CD8-positive, alpha-beta memory T cell (primary cell): ENCODE measurements at regions not wholly inside any gene's neighbourhood (a gene's known extent, or its start where the extent isn't known, plus 50 kb on each side); places are given as distances from the start of the nearest gene placed in this dataset.
"Not testable (repeated sequence)": the region's sequence is repeated elsewhere in the genome, so short reads cannot be mapped to it uniquely, and the experiment has no call there.

Experiments used
- CTCF ChIA-PET: fragments of 350-600 bp; sonication (Branson Sonifier 250); formaldehyde crosslinking; loops from one replicate; lab custom pipeline; 2021; ENCODE audit warnings: antibody characterized with exemption; lab: Charles Lee
- POLR2A ChIA-PET: fragments of 350-600 bp; sonication (Branson Sonifier 250); formaldehyde crosslinking; loops from one replicate; lab custom pipeline; 2021; ENCODE audit warnings: antibody characterized with exemption; lab: Charles Lee
- DNase-seq, 5 donors: peaks; one replicate each; pipeline versions ENCODE4 v3.0.0 to v3.0.0-alpha.2; 2020 to 2022; ENCODE audit warnings: mixed read lengths in 1 of 5
- H3K27ac ChIP-seq: one replicate; pipeline ENCODE4 v1.7.0; 2013; ENCODE audit warnings: low read depth, mild to moderate bottlenecking, low read length, moderate library complexity
- H3K27me3 ChIP-seq: 2 replicates; pipeline ENCODE4 v1.7.0; 2013; ENCODE audit warnings: low read length, mild to moderate bottlenecking; ENCODE audit not compliant: insufficient read depth, poor library complexity, severe bottlenecking
- H3K36me3 ChIP-seq: 2 replicates; pipeline ENCODE4 v1.7.0; 2013; ENCODE audit warnings: mild to moderate bottlenecking, low read length, moderate library complexity; ENCODE audit not compliant: insufficient read depth
- H3K4me1 ChIP-seq: 2 replicates; pipeline ENCODE4 v1.7.0; 2013; ENCODE audit warnings: mild to moderate bottlenecking, low read length, moderate library complexity; ENCODE audit not compliant: insufficient read depth
- H3K4me3 ChIP-seq: 2 replicates; pipeline ENCODE4 v1.7.0; 2013; ENCODE audit warnings: mild to moderate bottlenecking, low read length
- H3K9me3 ChIP-seq: 2 replicates; pipeline ENCODE4 v1.7.0; 2013; ENCODE audit warnings: mild to moderate bottlenecking, low read length
- H3K27ac Mint-ChIP-seq, 8 donors: one replicate each; pipeline ENCODE4 v1.8.0; 2020 to 2021; ENCODE audit warnings: mixed read lengths in 8 of 8, mild to moderate bottlenecking in 6 of 8, inconsistent platforms in 3 of 8, moderate library complexity in 3 of 8
- H3K27me3 Mint-ChIP-seq, 2 donors: one replicate each; pipeline ENCODE4 v1.8.0; 2020 to 2021; ENCODE audit warnings: mixed read lengths in 2 of 2, mild to moderate bottlenecking in 1 of 2, moderate library complexity in 1 of 2
- H3K36me3 Mint-ChIP-seq, 3 donors: one replicate each; pipeline ENCODE4 v1.8.0; 2020 to 2021; ENCODE audit warnings: mixed read lengths in 3 of 3, inconsistent platforms in 1 of 3, mild to moderate bottlenecking in 1 of 3
- H3K4me1 Mint-ChIP-seq, 3 donors: one replicate each; pipeline ENCODE4 v1.8.0; 2020 to 2021; ENCODE audit warnings: mixed read lengths in 3 of 3, inconsistent platforms in 1 of 3, mild to moderate bottlenecking in 1 of 3
- H3K4me3 Mint-ChIP-seq, 7 donors: one replicate each; pipeline ENCODE4 v1.8.0; 2020 to 2021; ENCODE audit warnings: mixed read lengths in 7 of 7, mild to moderate bottlenecking in 6 of 7, moderate library complexity in 4 of 7, inconsistent platforms in 2 of 7
- H3K9me3 Mint-ChIP-seq, 5 donors: one replicate each; pipeline ENCODE4 v1.8.0; 2020 to 2022; ENCODE audit warnings: mixed read lengths in 5 of 5, mild to moderate bottlenecking in 3 of 5, moderate library complexity in 2 of 5, inconsistent platforms in 1 of 5

DNA sequence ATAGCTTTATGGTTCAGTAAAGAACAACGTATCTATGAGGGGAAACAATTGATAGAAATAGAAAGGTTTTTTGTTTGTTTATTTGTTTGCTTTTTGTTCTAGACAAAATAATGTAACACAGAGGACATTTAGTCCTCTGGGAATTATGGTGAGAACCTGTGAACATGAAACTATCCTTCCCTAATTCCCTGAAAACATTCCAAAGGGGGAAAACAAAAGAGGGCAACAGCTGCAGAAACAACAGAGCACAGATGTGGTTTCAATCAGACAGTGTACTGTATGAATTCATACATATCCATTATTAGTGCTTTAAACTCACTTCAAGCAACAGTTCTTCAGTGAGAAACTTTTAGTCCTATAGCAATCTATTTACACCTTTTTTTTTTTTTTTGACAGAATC is 1489.8 kb upstream of the C9orf72 start:
- no peaks in the 10 kb centered on the region for H3K4me1 Mint-ChIP-seq
- H3K27ac ChIP-seq, result no peak overlapping the region
- POLR2A ChIA-PET, result no interaction called here
- H3K4me3 ChIP-seq, result no peak overlapping the region
- no peaks in the 10 kb centered on the region for H3K27me3 ChIP-seq
- no peak overlapping the region for H3K4me3 Mint-ChIP-seq
- H3K27ac Mint-ChIP-seq, result no peak overlapping the region
- no peaks in the 10 kb centered on the region for H3K36me3 Mint-ChIP-seq
- H3K9me3 ChIP-seq, result no peaks in the 10 kb centered on the region
- no peaks in the 10 kb centered on the region for H3K27me3 Mint-ChIP-seq
- peaks cover 2 to 27% (median 8%) of the 10 kb centered on the region in 5 donors for H3K9me3 Mint-ChIP-seq
- H3K4me1 ChIP-seq, result no peaks in the 10 kb centered on the region
- CTCF ChIA-PET, result no interaction called here
- no peak for DNase-seq
- no peaks in the 10 kb centered on the region for H3K36me3 ChIP-seq

DNA sequence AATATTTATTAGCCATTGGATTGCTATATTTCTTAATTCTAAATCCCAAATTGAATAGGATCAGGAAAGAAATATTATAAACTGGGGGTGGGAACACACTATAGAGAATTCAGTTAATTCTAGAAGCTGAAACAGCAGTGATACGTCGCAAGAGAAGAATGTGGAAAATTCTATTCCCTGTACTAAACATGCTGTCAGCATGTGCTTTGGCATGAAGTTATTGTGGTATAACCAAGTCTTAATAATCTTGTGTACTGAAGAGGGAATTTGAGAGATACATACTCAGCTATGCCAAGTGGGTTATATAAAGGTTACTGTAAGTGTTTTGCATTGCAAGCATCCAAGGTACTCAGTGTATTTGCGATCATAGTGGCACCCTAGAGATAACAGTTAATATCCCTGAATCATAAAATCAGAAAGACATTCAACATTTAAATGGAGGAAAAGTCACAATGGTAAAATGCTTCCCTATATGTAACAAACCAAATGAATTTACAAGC is 1492.9 kb upstream of the C9orf72 start:
- H3K27ac ChIP-seq, result no peak overlapping the region
- H3K4me3 ChIP-seq, result no peak overlapping the region
- no peaks in the 10 kb centered on the region for H3K36me3 ChIP-seq
- H3K27ac Mint-ChIP-seq, result no peak overlapping the region
- H3K4me1 ChIP-seq, result no peaks in the 10 kb centered on the region
- DNase-seq, result no peak
- H3K9me3 Mint-ChIP-seq, result peaks cover 2 to 18% (median 7%) of the 10 kb centered on the region in 5 donors
- no peaks in the 10 kb centered on the region for H3K27me3 Mint-ChIP-seq
- no peaks in the 10 kb centered on the region for H3K9me3 ChIP-seq
- H3K4me3 Mint-ChIP-seq, result no peak overlapping the region
- ChIA-PET CTCF (no interaction called here), POLR2A (no interaction called here)
- no peaks in the 10 kb centered on the region for H3K27me3 ChIP-seq
- no peaks in the 10 kb centered on the region for H3K4me1 Mint-ChIP-seq
- H3K36me3 Mint-ChIP-seq, result no peaks in the 10 kb centered on the region

DNA sequence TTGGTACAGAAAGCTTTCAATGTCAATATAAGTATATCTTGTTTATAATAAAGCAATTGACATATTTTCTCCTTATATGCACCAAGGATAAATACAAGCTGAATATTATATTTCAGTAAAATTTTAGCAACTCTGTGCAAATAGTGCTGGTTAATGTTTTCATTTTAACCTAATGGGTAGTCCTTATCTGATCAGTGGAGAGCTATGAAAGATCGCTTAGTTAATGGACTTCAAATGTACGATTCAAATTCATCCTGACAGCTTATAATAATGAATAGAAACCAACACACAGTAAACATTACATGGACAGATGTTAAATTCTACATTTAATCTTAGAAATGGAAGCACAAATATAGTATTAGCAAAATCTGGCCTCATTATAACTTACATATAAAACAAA is 1495.2 kb upstream of the C9orf72 start:
- Histone ChIP-seq H3K36me3 (no peaks in the 10 kb centered on the region), H3K27ac (no peak overlapping the region), H3K27me3 (no peaks in the 10 kb centered on the region), H3K4me3 (no peak overlapping the region), H3K4me1 (no peaks in the 10 kb centered on the region), H3K9me3 (no peaks in the 10 kb centered on the region)
- Mint-ChIP-seq H3K27ac (no peak overlapping the region), H3K4me1 (no peaks in the 10 kb centered on the region), H3K27me3 (no peaks in the 10 kb centered on the region), H3K9me3 (peaks cover 0 to 17% (median 3%) of the 10 kb centered on the region in 5 donors), H3K4me3 (no peak overlapping the region), H3K36me3 (no peaks in the 10 kb centered on the region)
- no peak for DNase-seq
- CTCF ChIA-PET, result no interaction called here
- POLR2A ChIA-PET, result no interaction called here

DNA sequence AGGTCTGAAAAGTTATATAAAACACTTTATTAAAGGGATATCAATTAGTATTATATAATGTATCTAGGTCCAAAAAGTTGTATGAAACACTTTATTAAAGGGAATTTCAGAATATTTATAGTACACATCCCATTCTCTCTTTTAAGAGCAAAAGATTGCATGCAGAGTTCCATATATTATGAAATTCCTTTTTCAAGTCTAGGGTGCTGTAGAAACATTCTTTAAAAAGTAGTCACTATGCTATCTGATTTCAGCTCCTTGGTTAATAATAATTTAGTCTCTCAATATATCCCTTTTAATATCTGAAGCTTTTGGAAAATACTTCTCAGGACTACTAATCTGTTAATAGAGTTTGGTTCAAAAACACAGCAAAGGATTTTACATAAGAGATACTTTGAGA is 1496.1 kb upstream of the C9orf72 start:
- POLR2A ChIA-PET, result no interaction called here
- Histone ChIP-seq H3K27me3 (no peaks in the 10 kb centered on the region), H3K36me3 (no peaks in the 10 kb centered on the region), H3K4me1 (no peaks in the 10 kb centered on the region), H3K27ac (no peak overlapping the region), H3K9me3 (no peaks in the 10 kb centered on the region), H3K4me3 (no peak overlapping the region)
- H3K4me1 Mint-ChIP-seq, result no peaks in the 10 kb centered on the region
- no peaks in the 10 kb centered on the region for H3K27me3 Mint-ChIP-seq
- no peak for DNase-seq
- no peaks in the 10 kb centered on the region for H3K36me3 Mint-ChIP-seq
- CTCF ChIA-PET, result no interaction called here
- no peak overlapping the region for H3K27ac Mint-ChIP-seq
- no peak overlapping the region for H3K4me3 Mint-ChIP-seq
- peaks cover 0 to 17% (median 3%) of the 10 kb centered on the region in 5 donors for H3K9me3 Mint-ChIP-seq

DNA sequence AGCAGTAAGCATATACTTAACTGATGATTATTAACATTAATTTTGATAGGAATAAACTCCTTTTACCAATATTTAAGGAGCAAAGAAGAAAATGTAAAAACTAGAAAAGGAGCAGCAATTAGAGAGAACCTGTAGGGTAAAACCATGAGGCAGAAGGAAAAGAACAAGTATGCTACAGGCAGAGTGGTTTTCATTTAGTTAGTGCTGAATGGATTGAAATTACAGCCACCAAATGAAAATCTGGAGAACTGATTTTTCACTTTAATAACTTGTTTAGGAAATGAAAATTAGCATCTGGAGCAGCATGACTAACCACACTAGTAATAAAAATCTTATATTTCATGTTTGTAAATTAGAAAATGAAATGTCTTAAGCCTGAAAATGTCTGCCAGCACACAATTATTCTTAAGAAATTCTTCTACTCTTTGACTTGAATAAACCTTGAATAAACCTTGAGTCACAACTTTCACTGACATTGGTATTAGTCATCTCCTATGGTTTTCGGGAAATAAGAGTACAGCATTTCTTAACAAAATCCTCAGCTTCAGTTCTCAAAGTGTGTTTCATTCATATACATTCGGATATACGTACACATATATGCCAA is 1504.9 kb upstream of the C9orf72 start:
- no peak overlapping the region for H3K27ac ChIP-seq

DNA sequence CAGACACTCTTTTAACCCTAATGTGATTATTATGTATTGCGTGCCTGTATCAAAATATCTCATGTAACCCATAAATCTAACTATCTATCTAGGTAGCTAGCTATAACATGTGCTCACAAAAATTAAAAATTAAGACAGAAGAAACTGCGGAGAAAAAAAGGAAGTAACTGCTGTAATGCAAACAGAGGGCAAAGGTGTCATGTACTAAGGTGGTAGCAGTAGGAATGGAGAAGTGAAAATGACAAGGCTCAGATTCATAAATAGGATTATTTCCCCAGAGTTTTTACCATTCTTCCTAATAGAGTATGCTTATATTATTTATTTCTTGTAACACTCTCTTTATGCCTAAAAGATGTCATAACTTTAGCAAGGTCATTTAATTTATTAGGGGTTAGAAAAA is 1527.5 kb upstream of the C9orf72 start:
- H3K4me1 ChIP-seq, result no peaks in the 10 kb centered on the region
- H3K4me3 Mint-ChIP-seq, result no peak overlapping the region
- no peaks in the 10 kb centered on the region for H3K4me1 Mint-ChIP-seq
- POLR2A ChIA-PET, result no interaction called here
- H3K9me3 ChIP-seq, result no peaks in the 10 kb centered on the region
- no peak overlapping the region for H3K27ac Mint-ChIP-seq
- peaks cover 2 to 11% (median 4%) of the 10 kb centered on the region in 5 donors for H3K9me3 Mint-ChIP-seq
- H3K36me3 ChIP-seq, result no peaks in the 10 kb centered on the region
- no peaks in the 10 kb centered on the region for H3K27me3 Mint-ChIP-seq
- H3K36me3 Mint-ChIP-seq, result no peaks in the 10 kb centered on the region
- no peak overlapping the region for H3K4me3 ChIP-seq
- no peaks in the 10 kb centered on the region for H3K27me3 ChIP-seq
- CTCF ChIA-PET, result no interaction called here
- H3K27ac ChIP-seq, result no peak overlapping the region
- DNase-seq, result no peak

More for the DNA sequence above, 1504.9 kb upstream of the C9orf72 start:
- POLR2A ChIA-PET, result no interaction called here
- Histone ChIP-seq H3K9me3 (no peaks in the 10 kb centered on the region), H3K4me1 (no peaks in the 10 kb centered on the region), H3K27me3 (no peaks in the 10 kb centered on the region), H3K36me3 (no peaks in the 10 kb centered on the region), H3K4me3 (no peak overlapping the region)
- no peak overlapping the region for H3K27ac Mint-ChIP-seq
- no peaks in the 10 kb centered on the region for H3K4me1 Mint-ChIP-seq
- no peak overlapping the region for H3K4me3 Mint-ChIP-seq
- H3K9me3 Mint-ChIP-seq, result peaks cover 3 to 12% (median 6%) of the 10 kb centered on the region in 5 donors
- CTCF ChIA-PET, result no interaction called here
- no peak for DNase-seq
- no peaks in the 10 kb centered on the region for H3K27me3 Mint-ChIP-seq
- no peaks in the 10 kb centered on the region for H3K36me3 Mint-ChIP-seq

DNA sequence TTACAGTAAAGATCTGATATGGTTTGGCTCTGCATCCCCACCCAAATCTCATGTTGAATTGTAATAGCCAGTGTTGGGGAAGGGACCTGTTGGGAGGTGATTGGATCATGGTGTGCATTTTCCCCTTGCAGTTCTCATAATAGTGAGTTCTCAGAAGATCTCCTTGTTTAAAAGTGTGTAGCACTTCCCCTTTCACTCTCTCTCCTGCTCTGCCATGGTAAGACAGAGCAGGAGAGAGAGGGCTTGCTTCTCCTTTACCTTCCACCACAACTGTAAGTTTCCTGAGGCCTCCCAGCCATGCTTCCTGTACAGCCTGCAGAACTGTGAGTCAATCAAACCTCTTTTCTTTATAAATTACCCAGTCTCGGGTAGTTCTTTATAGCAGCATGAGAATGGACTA is 1530.9 kb upstream of the C9orf72 start:
- H3K27me3 Mint-ChIP-seq, H3K36me3 ChIP-seq, H3K9me3 ChIP-seq, H3K4me3 ChIP-seq, H3K4me1 ChIP-seq, H3K27me3 ChIP-seq, H3K36me3 Mint-ChIP-seq, H3K4me1 Mint-ChIP-seq, POLR2A ChIA-PET, H3K27ac ChIP-seq, CTCF ChIA-PET, DNase-seq, H3K4me3 Mint-ChIP-seq, H3K27ac Mint-ChIP-seq: not testable (repeated sequence)
- peaks cover 0 to 12% (median 9%) of the 10 kb centered on the region in 5 donors for H3K9me3 Mint-ChIP-seq

DNA sequence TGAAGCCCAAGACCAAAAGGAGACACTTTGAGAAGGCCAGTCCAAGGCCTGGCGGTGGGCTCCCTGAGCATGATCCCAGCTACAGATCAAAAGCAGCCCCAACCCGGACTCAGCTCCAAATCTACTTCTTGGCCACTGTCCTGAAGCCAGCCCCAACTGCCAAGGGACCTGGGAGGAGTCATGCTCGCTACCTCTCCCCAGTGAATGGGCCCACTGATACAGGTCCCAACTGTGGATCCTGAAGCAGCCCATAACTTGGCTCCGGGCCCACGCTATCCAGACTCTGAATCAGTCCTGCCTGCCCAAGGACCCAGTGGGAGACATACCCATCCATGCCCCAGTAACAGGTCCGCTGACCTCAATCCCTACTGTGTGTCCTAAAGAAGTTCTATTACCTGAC is 1545.3 kb upstream of the C9orf72 start:
- CTCF ChIA-PET, result no interaction called here
- POLR2A ChIA-PET, result no interaction called here
- H3K4me1 Mint-ChIP-seq, result no peaks in the 10 kb centered on the region

More for the DNA sequence above, 1545.3 kb upstream of the C9orf72 start:
- no peaks in the 10 kb centered on the region for H3K27me3 Mint-ChIP-seq
- H3K9me3 ChIP-seq, result no peaks in the 10 kb centered on the region
- no peaks in the 10 kb centered on the region for H3K36me3 Mint-ChIP-seq
- H3K27me3 ChIP-seq, result no peaks in the 10 kb centered on the region
- no peaks in the 10 kb centered on the region for H3K36me3 ChIP-seq
- H3K9me3 Mint-ChIP-seq, result peaks cover 0 to 20% (median 5%) of the 10 kb centered on the region in 5 donors
- H3K27ac ChIP-seq, result no peak overlapping the region
- DNase-seq, result no peak
- no peaks in the 10 kb centered on the region for H3K4me1 ChIP-seq
- H3K4me3 ChIP-seq, result no peak overlapping the region
- no peak overlapping the region for H3K27ac Mint-ChIP-seq
- H3K4me3 Mint-ChIP-seq, result no peak overlapping the region
